ENCODE measurements at regions not wholly inside any gene's neighbourhood (a gene's known extent, or its start where the extent isn't known, plus 50 kb on each side); places are given as distances from the start of the nearest gene placed in this dataset.

DNA sequence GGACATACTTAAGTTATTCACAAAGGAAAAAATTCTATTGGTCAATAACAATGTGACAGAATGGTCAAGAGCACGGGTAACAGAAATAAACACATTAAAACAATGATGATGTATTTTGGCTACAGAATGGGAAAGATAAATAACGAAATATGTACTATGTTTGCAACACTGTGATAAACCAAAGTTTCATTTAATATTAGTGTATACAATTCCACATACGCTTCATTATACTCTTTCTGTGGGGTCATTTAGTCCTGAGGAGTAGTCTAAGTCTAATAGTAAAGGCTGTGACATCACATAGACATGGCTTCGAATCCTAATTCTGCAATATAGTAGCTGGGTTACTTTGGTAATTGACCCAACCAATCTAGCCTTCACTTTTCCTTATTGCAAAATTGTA is 408.3 kb downstream of the MCTP2 start:
- Histone ChIP-seq H3K4me1 (replicated peaks in 1 of 4; ENCODE audit: control insufficient read depth in 3 of 4, insufficient read depth in 4 of 4, low read length in 3 of 4) (0 out of 7 replicates have a peak, but pooled peaks cover 0 to 2% (median 0%) of the 10 kb centered on the region in 4 experiments), H2AFZ (ENCODE audit: low read length) (no peak overlapping the region), H2BK15ac (ENCODE audit: low read length) (no peak overlapping the region), H3K9ac (replicated peaks in 1 of 4; ENCODE audit: extremely low read depth in 1 of 4, low read depth in 3 of 4, low read length in 3 of 4) (no peak overlapping the region), H3K36me3 (ENCODE audit: control insufficient read depth in 2 of 4, insufficient read depth in 4 of 4, low read length in 3 of 4) (no peaks in the 10 kb centered on the region), H3K56ac (replicated peaks; ENCODE audit: insufficient read length, low read depth, low read length) (no peak overlapping the region), H3K14ac (ENCODE audit: insufficient read length) (no peak overlapping the region), H3K4ac (replicated peaks; ENCODE audit: insufficient read length, low read depth, low read length) (no peak overlapping the region), H4K5ac (ENCODE audit: insufficient read length, low read depth, low read length) (no peak overlapping the region), H3K23ac (ENCODE audit: insufficient read length) (no peak overlapping the region), H3K27me3 (replicated peaks in 1 of 4; ENCODE audit: control insufficient read depth in 3 of 4, extremely low read depth in 1 of 4, insufficient read depth in 3 of 4, low read length in 3 of 4) (no peaks in the 10 kb centered on the region), H3K27ac (ENCODE audit: low read depth, low read length) (no peak overlapping the region), H3K4me3 (ENCODE audit: extremely low read depth in 1 of 4, insufficient read depth in 2 of 4, low read depth in 3 of 4, low read length in 4 of 4) (no peak overlapping the region), H2BK20ac (ENCODE audit: low read length) (no peak overlapping the region), H3K23me2 (ENCODE audit: low read depth, low read length) (no peaks in the 10 kb centered on the region), H2AK5ac (ENCODE audit: low read depth, low read length) (no peak overlapping the region), H4K91ac (replicated peaks; ENCODE audit: insufficient read length, low read length) (no peak overlapping the region), H3K4me2 (ENCODE audit: insufficient read depth in 1 of 2, low read depth in 2 of 2, low read length in 2 of 2) (no peak overlapping the region), H4K8ac (ENCODE audit: extremely low read depth, insufficient read depth, low read length) (no peak overlapping the region), H3K9me3 (ENCODE audit: insufficient read depth in 2 of 2, low read depth in 1 of 2, low read length in 1 of 2) (no peaks in the 10 kb centered on the region), H2BK120ac (replicated peaks; ENCODE audit: low read depth, low read length) (no peak overlapping the region), H2BK5ac (ENCODE audit: low read depth, low read length) (no peak overlapping the region), H4K20me1 (replicated peaks in 1 of 2; ENCODE audit: control insufficient read depth in 1 of 2, insufficient read depth in 2 of 2, low read length in 2 of 2) (no peaks in the 10 kb centered on the region), H3K79me1 (ENCODE audit: low read depth, low read length) (no peaks in the 10 kb centered on the region), H3K79me2 (ENCODE audit: control insufficient read depth in 1 of 2, insufficient read depth in 2 of 2, low read length in 2 of 2) (no peaks in the 10 kb centered on the region), H2BK12ac (ENCODE audit: low read depth, low read length) (no peak overlapping the region), H3K18ac (ENCODE audit: extremely low read depth, low read length) (no peak overlapping the region)
- DNase-seq (ENCODE audit: low read depth in 1 of 2, low spot score in 2 of 2) (no peak), FAIRE-seq (no peak)
- POLR2A ChIA-PET (ENCODE audit: partially characterized antibody), result no interaction called here
- CTCF ChIA-PET (ENCODE audit: partially characterized antibody), result no interaction called here
- WGBS, 2 experiments (ENCODE audit: extremely low coverage in 1 of 2, insufficient coverage in 1 of 2, insufficient read length in 1 of 2, insufficient replicate concordance in 2 of 2, low coverage in 1 of 2, low lambda C conversion rate in 2 of 2, missing lambda C conversion rate in 1 of 2), result 93% methylated on average over 4 of the region's 4 CpGs; no CpG with 5 or more reads in 1 of the 2 experiments
- TF ChIP-seq CHD2 (IDR thresholded peaks at IDR 0.05; ENCODE audit: low read length), result no peak

Measured in H1 (cell line).